Activated CD8-positive, alpha-beta memory T cell treated with anti-CD3 and anti-CD28 coated beads for 24 hours (primary cell): ENCODE measurements at regions not wholly inside any gene's neighbourhood (a gene's known extent, or its start where the extent isn't known, plus 50 kb on each side); places are given as distances from the start of the nearest gene placed in this dataset.

Experiments
- DNase-seq: peaks from one replicate; pipeline ENCODE4 v3.0.0-alpha.2; 2020

DNA sequence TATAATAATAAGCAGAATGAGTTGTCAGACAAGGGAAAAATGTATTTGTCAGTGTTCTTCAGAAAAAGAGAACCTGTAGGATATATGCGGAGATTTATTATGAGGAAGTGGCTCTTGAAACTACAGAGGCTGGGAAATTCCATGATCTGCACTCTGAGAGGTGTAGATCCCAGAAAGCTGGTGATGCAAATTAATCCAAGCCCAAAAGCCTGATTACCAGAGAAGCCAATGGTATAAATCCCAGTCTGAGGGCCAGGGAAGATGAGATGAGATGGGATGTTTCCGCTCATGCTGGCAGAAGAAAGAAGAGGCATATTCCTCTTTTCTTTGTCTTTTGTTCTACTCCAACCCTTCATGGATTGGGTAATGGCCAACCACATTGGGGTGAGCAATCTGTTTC, 732.8 kb upstream of the IGFBP3 start:
- no peak for DNase-seq

DNA sequence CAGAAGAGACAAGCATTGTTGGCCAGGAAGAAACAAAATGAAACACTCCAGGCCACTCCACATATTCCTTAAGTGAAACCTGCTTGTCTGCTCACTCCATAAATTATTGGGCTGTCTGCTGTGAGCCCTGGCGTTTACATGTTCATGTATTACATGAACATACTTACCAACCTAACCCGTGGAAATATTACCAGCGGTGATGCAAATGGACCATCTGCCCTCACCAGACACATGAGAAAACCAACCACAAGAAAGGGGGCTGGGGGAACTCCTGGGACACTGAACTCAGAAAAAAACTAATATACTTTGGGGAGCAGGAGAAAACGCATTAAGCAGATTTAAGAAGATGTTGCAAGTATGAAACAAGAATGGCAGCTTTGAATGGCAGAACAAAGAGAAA, 731.2 kb upstream of the IGFBP3 start:
- DNase-seq: no peak

GRCh38 chr7:46651561-46652088, 730.6 kb upstream of the IGFBP3 start:
- DNase-seq: no peak

- DNase-seq: no peak
Measured at GRCh38 chr7:46651070-46651469, 730.0 kb upstream of the IGFBP3 start.

GRCh38 chr7:46649876-46650275, 728.8 kb upstream of the IGFBP3 start:
- no peak for DNase-seq

DNA sequence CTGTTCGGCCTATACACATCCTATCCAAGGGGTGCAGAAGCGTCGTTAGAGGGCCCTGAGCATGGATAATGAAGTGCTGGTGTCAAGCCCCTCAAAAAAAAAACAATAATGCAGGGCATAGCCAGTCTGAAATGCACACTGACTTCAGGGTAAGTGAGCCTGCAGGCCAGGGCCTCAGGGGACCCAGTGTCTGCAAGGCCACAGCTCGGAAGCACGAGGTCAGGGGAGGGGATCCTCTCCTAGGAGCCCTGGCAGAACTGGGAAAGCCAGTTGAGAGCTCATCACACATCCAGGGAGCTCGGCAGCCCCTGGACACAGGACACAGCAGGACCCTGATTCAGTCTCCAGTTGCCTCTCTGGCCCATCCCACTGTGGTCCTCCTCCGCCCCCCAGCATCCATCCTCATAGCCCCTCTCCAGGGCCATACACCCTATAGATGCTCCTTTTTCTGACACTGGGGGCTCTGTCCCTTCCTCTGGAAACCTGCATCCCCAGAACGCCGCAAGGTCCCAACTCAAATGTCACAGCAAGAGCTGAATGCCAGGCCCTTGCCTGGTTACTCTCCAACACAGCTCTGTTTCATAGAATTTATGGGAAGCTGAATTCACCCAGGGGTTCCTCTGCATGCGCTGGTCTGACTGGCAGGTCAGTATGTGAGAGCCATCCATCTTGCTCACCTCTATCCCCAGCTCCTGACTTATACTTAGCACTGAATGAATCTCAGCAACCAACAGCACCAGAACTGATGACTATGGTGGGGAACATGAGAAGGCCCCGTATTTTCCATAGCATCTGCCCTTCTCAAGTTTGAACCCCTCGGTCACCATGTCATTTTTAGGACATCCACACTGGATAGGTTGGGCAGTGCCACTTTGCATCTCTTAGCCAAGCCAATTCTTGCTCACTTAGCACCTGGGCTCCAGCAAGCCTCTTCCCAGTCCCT, 717.0 kb upstream of the IGFBP3 start:
- DNase-seq: no peak

- no peak for DNase-seq
Measured at GRCh38 chr7:46636022-46636421, 715.0 kb upstream of the IGFBP3 start.

- DNase-seq: no peak
Measured at GRCh38 chr7:46633630-46634240, 712.7 kb upstream of the IGFBP3 start.

GRCh38 chr7:46633200-46633599, 712.1 kb upstream of the IGFBP3 start:
- DNase-seq: no peak

- DNase-seq: no peak
Measured at GRCh38 chr7:46630031-46630430, 709.0 kb upstream of the IGFBP3 start.

DNA sequence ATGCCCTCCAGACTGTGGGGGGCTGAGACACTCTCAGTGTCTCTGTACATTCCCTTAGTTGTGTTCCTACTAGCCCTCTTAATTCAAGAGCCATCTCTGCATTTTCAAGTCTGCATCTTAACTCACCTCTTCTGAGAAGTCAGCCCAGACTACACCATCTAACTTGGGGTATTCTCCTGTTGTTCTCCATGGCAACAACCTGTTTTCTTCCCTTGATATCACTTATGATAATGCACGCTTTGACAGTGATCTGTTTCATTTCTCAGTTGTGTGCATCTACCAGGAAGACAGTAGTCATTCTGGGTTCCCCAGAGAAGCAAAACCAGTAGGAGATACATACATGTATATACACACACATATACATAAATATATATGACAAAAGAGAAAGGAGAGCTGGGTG, 707.3 kb upstream of the IGFBP3 start:
- no peak for DNase-seq

DNA sequence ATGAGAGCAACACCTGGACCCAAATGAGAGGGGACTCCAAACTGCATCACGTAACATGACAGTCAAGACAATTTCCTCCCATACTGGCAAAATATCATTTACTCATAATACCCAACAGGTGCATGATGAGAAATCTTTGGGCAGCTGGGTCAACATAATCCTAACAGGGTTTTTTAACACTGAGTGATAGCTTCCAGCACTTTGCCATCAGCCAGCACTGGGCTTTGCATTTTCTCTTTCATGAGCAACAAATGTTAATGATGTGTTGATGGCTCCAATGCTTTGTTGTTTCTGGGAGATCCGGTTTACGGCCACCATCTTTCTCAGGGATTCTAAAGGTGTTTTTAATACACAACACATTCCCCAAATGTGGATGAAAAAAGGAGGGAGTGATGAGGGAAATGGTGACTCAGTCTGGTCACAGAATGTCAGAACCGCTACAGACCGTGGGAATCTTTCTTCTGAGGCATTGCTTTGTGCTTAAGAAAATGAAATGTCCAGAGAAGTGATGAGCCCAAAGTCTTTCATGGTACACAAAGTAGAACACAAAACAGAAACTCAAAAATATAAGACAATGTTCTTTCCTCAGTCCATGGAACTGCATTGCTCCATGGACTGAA, 705.7 kb upstream of the IGFBP3 start:
- DNase-seq: no peak

DNA sequence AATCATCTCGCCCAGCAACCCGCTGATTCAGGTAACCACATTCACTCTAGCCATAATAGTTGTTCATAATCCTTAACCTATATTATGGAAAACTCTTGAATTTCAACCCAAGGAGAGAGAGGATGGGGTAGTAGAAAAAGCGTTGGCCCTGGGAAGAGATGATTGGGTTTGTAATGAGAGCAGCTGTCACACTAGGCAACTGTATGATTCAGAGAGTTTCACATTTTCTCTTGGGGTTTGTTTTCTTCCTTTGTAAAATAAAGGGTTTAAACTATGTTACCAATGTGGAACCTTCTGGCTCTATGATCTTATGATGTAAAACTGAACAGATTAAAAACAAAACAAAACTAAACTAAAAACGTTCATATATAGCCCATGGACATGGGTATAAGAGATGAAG, 705.2 kb upstream of the IGFBP3 start:
- no peak for DNase-seq

- DNase-seq: no peak
Measured at GRCh38 chr7:46625032-46625431, 704.0 kb upstream of the IGFBP3 start.

GRCh38 chr7:46622251-46622650, 701.2 kb upstream of the IGFBP3 start:
- no peak for DNase-seq

GRCh38 chr7:46619723-46620310, 698.7 kb upstream of the IGFBP3 start:
- DNase-seq: no peak

- no peak for DNase-seq
Measured at GRCh38 chr7:46616636-46617035, 695.6 kb upstream of the IGFBP3 start.

- no peak for DNase-seq
Measured at GRCh38 chr7:46613551-46613950, 692.5 kb upstream of the IGFBP3 start.

- no peak for DNase-seq
Measured at GRCh38 chr7:46613116-46613515, 692.0 kb upstream of the IGFBP3 start.

DNA sequence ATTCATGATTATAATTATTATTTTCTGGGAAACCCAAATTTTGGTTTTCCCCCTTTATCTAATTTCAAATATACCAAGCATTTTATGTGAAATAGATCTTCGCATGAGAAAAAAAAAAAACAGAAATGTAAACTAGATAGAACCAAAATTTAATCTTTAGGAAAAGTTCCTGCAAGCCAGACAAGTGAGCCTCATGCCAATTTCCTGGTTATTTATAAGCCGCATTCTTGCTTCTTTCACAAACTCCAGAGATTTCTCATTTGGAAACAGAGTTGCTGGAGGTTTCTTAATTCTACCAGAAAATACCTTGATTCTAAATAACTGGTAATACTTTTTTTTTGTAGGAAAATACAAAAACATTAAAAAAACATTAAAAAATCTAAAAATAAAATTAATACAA, 690.4 kb upstream of the IGFBP3 start:
- no peak for DNase-seq

- no peak for DNase-seq
Measured at GRCh38 chr7:46610746-46611145, 689.7 kb upstream of the IGFBP3 start.

DNA sequence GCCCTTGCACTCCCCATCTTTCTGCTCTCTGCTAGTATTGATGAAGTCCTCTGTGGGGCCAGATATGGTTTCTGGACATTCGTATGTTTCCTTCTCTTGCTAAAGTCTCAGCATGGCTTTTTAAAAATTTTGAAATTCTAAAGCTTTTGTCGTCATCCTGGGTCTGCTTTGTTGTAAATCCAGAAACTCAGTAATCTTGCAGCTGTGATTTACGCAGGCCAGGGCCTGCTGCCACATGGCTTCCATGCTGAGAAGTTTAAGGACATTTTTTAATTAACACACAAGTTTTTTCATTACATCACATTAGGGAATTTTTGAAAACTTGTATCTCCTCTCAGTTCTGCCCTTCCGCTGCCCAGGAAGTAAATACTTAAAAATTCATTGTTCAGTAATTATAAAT, 686.1 kb upstream of the IGFBP3 start:
- no peak for DNase-seq

DNA sequence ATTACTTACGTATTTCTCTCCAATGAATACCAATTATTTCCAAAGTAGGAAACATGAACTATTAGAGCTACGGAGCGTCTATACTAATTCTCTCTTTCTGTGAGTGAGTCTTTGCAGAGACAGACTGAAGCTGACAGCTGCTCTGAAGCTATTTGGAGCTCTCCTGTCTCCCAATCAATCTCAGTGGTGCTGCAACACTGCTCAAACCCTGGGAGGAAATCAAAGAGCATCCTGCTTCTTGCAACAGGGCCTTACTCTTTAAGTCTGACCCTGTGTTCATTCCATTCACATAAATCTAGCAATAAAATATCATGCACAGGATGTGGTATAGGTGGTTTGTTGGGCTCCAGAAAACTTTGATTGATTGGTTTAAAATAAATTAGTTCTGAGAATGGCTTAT, 685.7 kb upstream of the IGFBP3 start:
- DNase-seq: no peak
